NCI-H446 (cell line): ENCODE measurements at regions not wholly inside any gene's neighbourhood (a gene's known extent, or its start where the extent isn't known, plus 50 kb on each side); places are given as distances from the start of the nearest gene placed in this dataset.
"Not testable (repeated sequence)": the region's sequence is repeated elsewhere in the genome, so short reads cannot be mapped to it uniquely, and the experiment has no call there.

Experiments used
- DNase-seq, 2 experiments: peaks; one replicate each; lab custom pipeline; 2025; lab: John Stamatoyannopoulos, UW

DNA sequence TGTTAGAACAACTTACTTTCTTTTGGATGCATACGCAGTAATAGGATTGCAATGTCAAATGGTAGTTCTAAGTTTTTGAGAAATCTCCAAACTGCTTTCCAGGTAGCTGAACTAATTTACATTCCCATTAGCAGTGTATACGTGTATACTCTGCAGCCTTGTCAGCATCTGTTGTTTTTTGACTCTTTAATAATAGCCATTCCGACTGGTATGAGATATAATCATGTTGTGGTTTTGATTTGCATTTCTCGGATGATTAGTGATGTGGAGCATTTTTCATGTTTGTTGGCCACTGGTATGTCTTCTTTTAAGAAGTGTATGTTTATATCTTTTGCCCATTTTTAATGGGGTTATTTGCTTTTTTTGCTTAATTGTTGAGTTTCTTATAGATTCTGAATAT, 76.9 kb upstream of the HNRNPA1L2 start:
- DNase-seq: not testable (repeated sequence)

DNA sequence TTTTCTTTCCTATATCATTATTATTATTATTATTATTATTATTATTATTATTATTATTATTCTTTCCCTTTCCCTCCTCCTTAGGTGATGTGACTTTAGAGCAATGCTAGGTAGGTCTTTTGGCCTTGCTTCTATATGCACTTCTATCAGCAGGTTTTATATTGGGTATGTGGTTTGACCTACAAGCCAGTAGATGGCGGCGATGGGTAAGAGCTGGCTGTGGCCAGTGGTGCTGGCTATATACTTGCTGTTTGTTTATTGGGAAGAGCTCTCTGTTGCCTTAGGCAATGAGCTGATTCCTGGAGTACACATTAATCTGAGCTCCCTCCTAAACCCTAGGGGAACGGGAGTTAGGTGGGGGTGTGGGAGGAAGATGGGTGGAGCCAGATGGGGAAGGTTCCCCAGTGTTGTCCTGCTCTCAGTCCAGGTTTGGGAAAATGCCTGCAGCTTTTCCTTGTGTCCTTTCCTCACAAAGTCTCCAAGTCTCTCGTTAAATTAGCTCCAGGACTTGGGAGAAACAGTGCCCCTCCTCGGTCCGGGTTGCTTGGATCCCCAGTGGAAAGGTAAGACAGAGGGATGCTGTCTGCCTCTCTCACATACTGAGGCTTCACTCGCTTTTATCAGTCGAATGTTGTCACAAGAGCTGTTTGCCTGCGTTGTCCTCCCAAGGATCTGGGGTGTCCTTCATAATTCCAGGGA, 72.2 kb upstream of the HNRNPA1L2 start:
- DNase-seq: peak; percentile 5 to 35

DNA sequence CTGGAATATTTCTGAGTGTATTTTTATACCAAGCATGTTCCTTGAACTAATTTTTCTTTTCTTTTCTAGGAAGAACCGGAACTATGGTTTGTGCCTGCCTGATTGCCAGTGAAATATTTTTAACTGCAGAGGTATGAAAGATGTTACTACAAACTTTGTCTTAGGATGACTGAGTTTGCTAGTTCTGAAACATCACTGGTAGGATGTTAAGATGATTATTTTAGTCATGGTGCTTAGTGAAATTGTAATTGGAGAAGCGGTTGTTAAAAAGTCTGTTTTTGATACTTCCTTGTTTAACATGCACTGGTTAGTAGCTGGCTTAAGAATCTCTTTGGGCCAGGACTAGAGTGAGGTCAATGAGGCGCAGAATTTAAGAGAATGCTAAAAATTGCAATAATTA, 71.1 kb upstream of the HNRNPA1L2 start:
- not testable (repeated sequence) for DNase-seq

DNA sequence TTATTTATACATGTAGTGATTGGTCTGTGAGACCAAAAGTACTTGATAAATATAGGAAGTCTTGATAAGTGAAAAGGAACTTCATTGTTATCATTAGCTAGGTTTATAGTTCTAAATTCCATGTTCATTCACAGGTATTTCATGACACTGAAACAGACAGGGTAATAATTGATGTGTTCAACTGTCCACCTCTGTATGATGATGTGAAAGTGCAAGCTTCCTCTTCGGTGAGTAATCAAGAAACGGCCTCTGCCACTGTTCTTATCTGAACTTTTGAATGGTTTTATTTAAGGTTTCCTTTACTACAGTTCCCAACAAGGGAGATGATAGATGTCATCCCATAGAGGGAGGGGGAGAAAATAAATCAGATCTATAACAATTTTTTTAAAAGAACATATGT, 59.3 kb upstream of the HNRNPA1L2 start:
- DNase-seq: not testable (repeated sequence)
